B cell (primary cell): ENCODE measurements at regions not wholly inside any gene's neighbourhood (a gene's known extent, or its start where the extent isn't known, plus 50 kb on each side); places are given as distances from the start of the nearest gene placed in this dataset.

Experiments
- ATAC-seq: fragments of 200-7000 bp; cut with Tn5 transposase; one replicate; pipeline ENCODE4 v1.10.0; 2021; ENCODE audit warnings: low read depth, mild to moderate bottlenecking, moderate number of reproducible peaks, moderate library complexity
- CTCF ChIA-PET: fragments of 350-600 bp; sonication (Branson Sonifier 250); formaldehyde crosslinking; loops from one replicate; lab custom pipeline; 2021; ENCODE audit warnings: antibody characterized with exemption, inconsistent platforms; lab: Charles Lee
- POLR2A ChIA-PET: fragments of 350-600 bp; sonication (Branson Sonifier 250); formaldehyde crosslinking; loops from one replicate; lab custom pipeline; 2021; ENCODE audit warnings: antibody characterized with exemption; lab: Charles Lee
- DNase-seq: peaks from one replicate; pipeline ENCODE4 v3.0.0; 2013
- H2AFZ ChIP-seq: 2 replicates; pipeline ENCODE4 v1.6.1; 2012; ENCODE audit warnings: mild to moderate bottlenecking, low read depth, low read length; ENCODE audit not compliant: insufficient read depth, poor library complexity, severe bottlenecking
- H3K27ac ChIP-seq, 2 donors: 1 replicate in 1 of 2; 2 replicates in 1 of 2; pipeline ENCODE4 v1.5.1; 2012 to 2013; ENCODE audit warnings: low read length in 2 of 2, mild to moderate bottlenecking in 2 of 2, moderate library complexity in 1 of 2
- H3K27me3 ChIP-seq, 4 experiments: fragments of 200-600 bp in 1 of 4; sonication (generic) in 1 of 4; replicated peaks in 1 of 4; 1 replicate in 2 of 4; 2 replicates in 2 of 4; pipeline versions ENCODE4 v1.6.1 to v1.7.0; 2013 to 2016; ENCODE audit warnings: low read length in 3 of 4, mild to moderate bottlenecking in 2 of 4, mixed read lengths in 1 of 4, moderate library complexity in 1 of 4; ENCODE audit not compliant: insufficient read depth in 4 of 4, control insufficient read depth in 3 of 4; ENCODE audit errors: control extremely low read depth in 1 of 4
- H3K36me3 ChIP-seq, 2 experiments: replicated peaks in 1 of 2; 1 replicate in 1 of 2; 2 replicates in 1 of 2; pipeline versions ENCODE4 v1.6.1 to v1.7.1; 2013; ENCODE audit warnings: low read length in 1 of 2; ENCODE audit not compliant: insufficient read depth in 2 of 2, control insufficient read depth in 1 of 2; ENCODE audit errors: control extremely low read depth in 1 of 2, extremely low read depth in 1 of 2
- H3K4me1 ChIP-seq, 2 donors: fragments of 200-600 bp in 1 of 2; sonication (generic) in 1 of 2; 1 replicate in 1 of 2; 2 replicates in 1 of 2; pipeline versions ENCODE4 v1.5.1 to v1.6.1; 2013 to 2017; ENCODE audit warnings: low read length in 2 of 2; ENCODE audit not compliant: control insufficient read depth in 2 of 2, insufficient read depth in 2 of 2
- H3K4me2 ChIP-seq: replicated peaks from 2 replicates; pipeline ENCODE3; 2012; ENCODE audit warnings: mild to moderate bottlenecking, low read depth, low read length; ENCODE audit not compliant: poor library complexity, severe bottlenecking
- H3K4me3 ChIP-seq, 5 experiments: fragments of 200-600 bp in 1 of 5; sonication (generic) in 1 of 5; 1 replicate in 3 of 5; 2 replicates in 2 of 5; pipeline versions ENCODE4 v1.5.1 to v1.7.0; 2011 to 2016; ENCODE audit warnings: low read length in 4 of 5, mild to moderate bottlenecking in 4 of 5, low read depth in 2 of 5, control low read depth in 1 of 5, moderate library complexity in 1 of 5; ENCODE audit not compliant: insufficient read depth in 1 of 5; ENCODE audit errors: control extremely low read depth in 1 of 5, extremely low read depth in 1 of 5
- H3K79me2 ChIP-seq: fragments of 200-600 bp; sonication (generic); one replicate; pipeline ENCODE4 v1.6.0; 2016; ENCODE audit warnings: low read length; ENCODE audit not compliant: control insufficient read depth, insufficient read depth
- H3K9ac ChIP-seq: fragments of 200-600 bp; sonication (generic); 2 replicates; pipeline ENCODE4 v1.6.1; 2017; ENCODE audit warnings: mild to moderate bottlenecking, low read length, moderate library complexity
- H3K9me3 ChIP-seq, 3 donors: one replicate each; pipeline versions ENCODE4 v1.6.1 to v1.7.1; 2013; ENCODE audit warnings: low read length in 2 of 3; ENCODE audit not compliant: control insufficient read depth in 2 of 3, insufficient read depth in 1 of 3; ENCODE audit errors: control extremely low read depth in 1 of 3
- H4K20me1 ChIP-seq: 2 replicates; pipeline ENCODE4 v1.6.0; 2012; ENCODE audit warnings: mild to moderate bottlenecking, low read length; ENCODE audit not compliant: insufficient read depth, control insufficient read depth, poor library complexity, severe bottlenecking
- H3K27ac Mint-ChIP-seq: one replicate; pipeline ENCODE4 v1.8.0; 2021; ENCODE audit warnings: mixed read lengths
- H3K27me3 Mint-ChIP-seq: one replicate; pipeline ENCODE4 v1.8.0; 2021; ENCODE audit warnings: mixed read lengths
- H3K4me1 Mint-ChIP-seq: one replicate; pipeline ENCODE4 v1.8.0; 2021; ENCODE audit warnings: mixed read lengths
- H3K4me3 Mint-ChIP-seq: one replicate; pipeline ENCODE4 v1.8.0; 2021; ENCODE audit warnings: mixed read lengths
- H3K9me3 Mint-ChIP-seq: one replicate; pipeline ENCODE4 v1.8.0; 2022; ENCODE audit warnings: mixed read lengths; ENCODE audit not compliant: insufficient read depth
- CTCF ChIP-seq: fragments of 200-600 bp; IDR thresholded peaks from one replicate; pipeline ENCODE4 v1.8.0; 2022; ENCODE audit warnings: antibody characterized with exemption, mild to moderate bottlenecking
- EZH2 ChIP-seq: IDR thresholded peaks from 2 replicates; pipeline ENCODE4 v1.6.1; 2012; ENCODE audit warnings: borderline replicate concordance, low read depth, mild to moderate bottlenecking, moderate library complexity, low read length; ENCODE audit not compliant: insufficient read depth, poor library complexity, severe bottlenecking
- WGBS: methylation state at CpG from one replicate; pipeline ENCODE4 v1.1.5; 2013; ENCODE audit warnings: missing lambda C conversion rate; ENCODE audit not compliant: insufficient coverage; 5-methylcytosine and 5-hydroxymethylcytosine counted together
- intact Hi-C: fragments of 100-400 bp; cut with micrococcal nuclease; formaldehyde crosslinking; loops from one replicate; pipeline ENCODE4 v1.10.0; 2022

GRCh38 chr16:86026171-86026910, 127.4 kb downstream of the IRF8 start:
- H4K20me1 ChIP-seq = no peaks in the 10 kb centered on the region
- ATAC-seq = no peak
- peaks cover 0 to 30% (median 3%) of the 10 kb centered on the region in 4 experiments for H3K27me3 ChIP-seq
- Mint-ChIP-seq H3K4me1 (no peaks in the 10 kb centered on the region), H3K9me3 (peaks cover 6% of the 10 kb centered on the region), H3K4me3 (no peak overlapping the region), H3K27ac (no peak overlapping the region), H3K27me3 (peaks cover 29% of the 10 kb centered on the region)
- no peak overlapping the region for H3K4me3 ChIP-seq
- POLR2A ChIA-PET = interaction anchor here (0.6 kb wide), 1 partner anchor 210 kb away, joined by 4 read pairs; no protein-coding TSS in a partner anchor
- no peak overlapping the region for H3K4me2 ChIP-seq
- H3K9me3 ChIP-seq = peaks cover 6 to 41% (median 16%) of the 10 kb centered on the region in 3 donors
- intact Hi-C loops = no loop called here
- H3K36me3 ChIP-seq = no peaks in the 10 kb centered on the region
- no peak overlapping the region for H3K27ac ChIP-seq
- 89% methylated on average over 14 of the region's 15 CpGs for WGBS
- H3K79me2 ChIP-seq = no peaks in the 10 kb centered on the region
- no peak overlapping the region for H2AFZ ChIP-seq
- CTCF ChIA-PET = no interaction called here
- no peak for DNase-seq
- no peak for TF ChIP-seq EZH2
- TF ChIP-seq CTCF = no peak
- H3K4me1 ChIP-seq = no peaks in the 10 kb centered on the region
- no peak overlapping the region for H3K9ac ChIP-seq

GRCh38 chr16:86026916-86027315, 128.0 kb downstream of the IRF8 start:
- Histone ChIP-seq H3K79me2 (no peaks in the 10 kb centered on the region), H3K4me1 (no peaks in the 10 kb centered on the region), H4K20me1 (no peaks in the 10 kb centered on the region), H2AFZ (no peak overlapping the region), H3K27me3 (peaks cover 0 to 31% (median 3%) of the 10 kb centered on the region in 4 experiments), H3K36me3 (no peaks in the 10 kb centered on the region), H3K9ac (no peak overlapping the region), H3K4me2 (no peak overlapping the region), H3K27ac (no peak overlapping the region), H3K9me3 (peaks cover 6 to 40% (median 16%) of the 10 kb centered on the region in 3 donors), H3K4me3 (no peak overlapping the region)
- Mint-ChIP-seq H3K4me1 (no peaks in the 10 kb centered on the region), H3K27ac (no peak overlapping the region), H3K9me3 (peaks cover 6% of the 10 kb centered on the region), H3K4me3 (no peak overlapping the region), H3K27me3 (peaks cover 30% of the 10 kb centered on the region)
- 94% methylated on average over 6 of the region's 7 CpGs for WGBS
- no peak for DNase-seq
- ChIA-PET CTCF (interaction anchor here (1.3 kb wide), 1 partner anchor 206 kb away, joined by 3 read pairs; no protein-coding TSS in a partner anchor), POLR2A (interaction anchor here (0.6 kb wide), 1 partner anchor 211 kb away, joined by 4 read pairs; no protein-coding TSS in a partner anchor)
- intact Hi-C loops = no loop called here
- TF ChIP-seq CTCF (no peak), EZH2 (no peak)
- ATAC-seq = no peak
